Kidney (tissue), 13 donors: ENCODE measurements at regions not wholly inside any gene's neighbourhood (a gene's known extent, or its start where the extent isn't known, plus 50 kb on each side); places are given as distances from the start of the nearest gene placed in this dataset.

Experiments used
- DNase-seq, 5 donors: peaks; one replicate each; pipeline ENCODE4 v3.0.0-alpha.2; 2013 to 2020
- FAIRE-seq: peaks from 2 replicates; lab custom pipeline; 2012; peaks lifted over from hg19 to GRCh38; lab: Jason Lieb, UNC
- H3K27ac ChIP-seq, 2 donors: one replicate each; pipeline ENCODE4 v1.7.0; 2013; ENCODE audit warnings: low read depth in 2 of 2, low read length in 2 of 2, inconsistent platforms in 1 of 2
- H3K27me3 ChIP-seq: one replicate; pipeline ENCODE4 v1.7.1; 2013; ENCODE audit warnings: low read length, inconsistent platforms; ENCODE audit not compliant: control insufficient read depth, insufficient read depth
- H3K36me3 ChIP-seq, 3 donors: one replicate each; pipeline versions ENCODE4 v1.7.0 to v1.7.1; 2013; ENCODE audit warnings: low read length in 3 of 3, control low read depth in 1 of 3, inconsistent platforms in 1 of 3; ENCODE audit not compliant: insufficient read depth in 3 of 3, control insufficient read depth in 2 of 3
- H3K4me1 ChIP-seq, 3 donors: one replicate each; pipeline versions ENCODE4 v1.7.0 to v1.7.1; 2013; ENCODE audit warnings: low read length in 3 of 3, inconsistent platforms in 1 of 3, low read depth in 1 of 3; ENCODE audit not compliant: control insufficient read depth in 2 of 3, insufficient read depth in 2 of 3
- H3K4me3 ChIP-seq, 3 donors: one replicate each; pipeline versions ENCODE4 v1.7.0 to v1.8.1; 2013; ENCODE audit warnings: low read length in 3 of 3, control low read depth in 1 of 3, inconsistent platforms in 1 of 3
- H3K9ac ChIP-seq, 3 donors: one replicate each; pipeline versions ENCODE4 v1.7.0 to v1.7.1; 2013; ENCODE audit warnings: low read length in 3 of 3, control low read depth in 1 of 3, inconsistent platforms in 1 of 3
- H3K9me3 ChIP-seq, 3 donors: one replicate each; pipeline versions ENCODE4 v1.7.0 to v1.7.1; 2013; ENCODE audit warnings: low read length in 3 of 3, control low read depth in 1 of 3, inconsistent platforms in 1 of 3; ENCODE audit not compliant: control insufficient read depth in 2 of 3, insufficient read depth in 1 of 3
- intact Hi-C: fragments of 100-400 bp; cut with DNase I; formaldehyde crosslinking; loops from one replicate; pipeline ENCODE4 v1.11.1; 2022
- TF ChIP-seq, protein P1 (sequence below): IDR thresholded peaks from 3 replicates; pipeline ENCODE4 v1.5.1; 2012; ENCODE audit warnings: mild to moderate bottlenecking, moderate library complexity, borderline replicate concordance; ENCODE audit not compliant: insufficient read depth; ENCODE audit errors: extremely low read depth
- donor health status: control.
- donor health status: control.
- donor health status: control.
- donor health status: control.
- donor health status: control.
- donor health status: DM: yes; HTN: yes; CAD: no.
- donor health status: Normal renal cell carcinoma (clear cell type).

DNA sequence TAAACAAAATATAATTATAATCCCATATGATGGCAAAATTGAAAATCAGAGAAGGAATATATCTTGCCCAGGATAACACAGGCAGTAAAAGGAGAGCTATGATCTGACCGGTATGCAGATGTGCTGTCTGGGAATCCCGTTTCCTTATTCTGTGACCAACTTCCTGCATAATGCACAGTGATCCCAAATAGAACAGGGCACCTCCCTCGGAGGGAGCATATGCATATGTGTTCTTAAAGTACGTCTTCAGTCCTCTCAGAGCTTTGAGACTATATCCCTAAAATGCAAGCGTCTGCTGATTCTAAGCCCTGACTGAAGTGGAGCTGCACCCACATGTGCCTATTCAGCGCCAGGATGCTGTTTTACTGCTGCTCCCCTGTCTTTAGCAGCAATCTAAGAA lies 366.1 kb upstream of the PTBP2 start:
- FAIRE-seq (no peak), DNase-seq (no peak)
- Histone ChIP-seq H3K4me1 (no peaks in the 10 kb centered on the region), H3K9me3 (no peaks in the 10 kb centered on the region), H3K9ac (no peak overlapping the region), H3K36me3 (no peaks in the 10 kb centered on the region), H3K4me3 (no peak overlapping the region), H3K27me3 (no peaks in the 10 kb centered on the region), H3K27ac (no peak overlapping the region)
- TF ChIP-seq, protein P1, sequence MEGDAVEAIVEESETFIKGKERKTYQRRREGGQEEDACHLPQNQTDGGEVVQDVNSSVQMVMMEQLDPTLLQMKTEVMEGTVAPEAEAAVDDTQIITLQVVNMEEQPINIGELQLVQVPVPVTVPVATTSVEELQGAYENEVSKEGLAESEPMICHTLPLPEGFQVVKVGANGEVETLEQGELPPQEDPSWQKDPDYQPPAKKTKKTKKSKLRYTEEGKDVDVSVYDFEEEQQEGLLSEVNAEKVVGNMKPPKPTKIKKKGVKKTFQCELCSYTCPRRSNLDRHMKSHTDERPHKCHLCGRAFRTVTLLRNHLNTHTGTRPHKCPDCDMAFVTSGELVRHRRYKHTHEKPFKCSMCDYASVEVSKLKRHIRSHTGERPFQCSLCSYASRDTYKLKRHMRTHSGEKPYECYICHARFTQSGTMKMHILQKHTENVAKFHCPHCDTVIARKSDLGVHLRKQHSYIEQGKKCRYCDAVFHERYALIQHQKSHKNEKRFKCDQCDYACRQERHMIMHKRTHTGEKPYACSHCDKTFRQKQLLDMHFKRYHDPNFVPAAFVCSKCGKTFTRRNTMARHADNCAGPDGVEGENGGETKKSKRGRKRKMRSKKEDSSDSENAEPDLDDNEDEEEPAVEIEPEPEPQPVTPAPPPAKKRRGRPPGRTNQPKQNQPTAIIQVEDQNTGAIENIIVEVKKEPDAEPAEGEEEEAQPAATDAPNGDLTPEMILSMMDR: no peak
- intact Hi-C loops: no loop called here

DNA sequence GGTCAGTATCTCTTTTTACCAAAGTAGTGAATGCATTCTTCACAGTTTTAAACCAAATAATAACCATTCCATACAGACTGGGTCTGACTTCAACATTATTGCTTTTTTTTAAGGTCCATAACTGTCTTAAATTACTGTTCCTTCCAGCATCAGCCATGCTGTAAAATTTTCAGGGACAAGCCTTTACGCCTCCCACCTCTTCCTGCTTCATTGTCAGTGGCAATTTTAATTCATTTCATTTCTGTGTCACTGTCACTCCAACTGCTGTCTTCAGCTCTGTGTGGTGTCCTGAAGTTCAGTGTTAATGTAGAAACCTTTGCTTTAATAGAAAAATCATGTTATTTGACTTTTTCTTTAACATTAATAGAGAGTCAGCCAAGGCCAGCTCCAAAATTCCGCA lies 365.6 kb upstream of the PTBP2 start:
- H3K9me3 ChIP-seq: no peaks in the 10 kb centered on the region
- H3K36me3 ChIP-seq: no peaks in the 10 kb centered on the region
- H3K27ac ChIP-seq: no peak overlapping the region
- FAIRE-seq (no peak), DNase-seq (no peak)
- intact Hi-C loops: no loop called here
- no peak overlapping the region for H3K4me3 ChIP-seq
- TF ChIP-seq, protein P1: no peak
- H3K27me3 ChIP-seq: no peaks in the 10 kb centered on the region
- no peaks in the 10 kb centered on the region for H3K4me1 ChIP-seq
- H3K9ac ChIP-seq: no peak overlapping the region

DNA sequence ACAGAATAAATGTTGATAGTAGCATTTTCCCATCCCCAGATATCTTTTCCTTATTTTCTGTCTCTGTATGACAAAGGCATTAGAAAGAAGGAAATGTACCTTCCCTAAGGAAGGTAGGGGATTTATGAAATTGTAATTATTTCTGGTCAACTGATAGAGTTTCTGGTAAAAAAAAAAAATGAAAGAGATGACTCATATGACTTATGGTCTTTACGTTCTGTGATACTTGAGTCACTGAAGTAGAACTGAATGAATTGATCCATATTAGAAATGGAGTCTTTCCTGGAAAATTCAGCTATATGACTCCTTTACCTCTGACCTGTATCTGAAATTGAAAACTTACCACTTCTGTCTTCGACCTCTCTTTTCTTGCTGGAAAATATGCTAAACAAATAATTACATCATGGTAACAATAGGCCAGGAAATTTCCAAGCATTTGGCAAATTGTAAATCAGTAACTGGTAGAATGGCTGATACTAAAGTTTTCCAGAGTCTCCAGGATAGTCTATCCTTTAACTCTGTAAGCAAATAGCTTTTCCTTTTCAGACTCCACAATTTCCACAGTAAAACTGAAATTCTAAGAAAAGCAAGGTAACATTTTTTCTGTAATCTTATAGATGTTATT lies 364.3 kb upstream of the PTBP2 start:
- no peak overlapping the region for H3K9ac ChIP-seq
- no peaks in the 10 kb centered on the region for H3K36me3 ChIP-seq
- H3K4me1 ChIP-seq: no peaks in the 10 kb centered on the region
- H3K27ac ChIP-seq: no peak overlapping the region
- no peak overlapping the region for H3K4me3 ChIP-seq
- DNase-seq (no peak), FAIRE-seq (no peak)
- no peaks in the 10 kb centered on the region for H3K27me3 ChIP-seq
- TF ChIP-seq, protein P1: no peak
- no peaks in the 10 kb centered on the region for H3K9me3 ChIP-seq
- intact Hi-C loops: no loop called here

DNA sequence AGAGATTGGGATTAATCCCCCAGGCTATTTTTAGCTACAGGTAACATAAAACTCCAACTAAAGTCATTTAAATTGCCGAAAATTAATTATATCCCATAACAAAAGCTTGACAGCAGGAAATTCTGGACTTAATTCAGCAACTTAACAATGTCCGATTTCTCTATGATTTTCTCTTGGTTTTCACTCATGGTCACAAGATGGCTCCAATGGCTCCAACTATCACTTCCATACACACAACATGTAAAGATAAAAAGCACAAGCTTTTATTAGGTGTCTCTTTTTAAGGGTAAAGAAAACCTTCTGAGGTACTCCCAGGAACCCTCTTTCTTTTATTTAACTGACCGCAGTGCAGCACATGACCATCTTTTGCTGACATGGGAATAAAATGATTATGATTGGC lies 363.5 kb upstream of the PTBP2 start:
- no peak for DNase-seq
- H3K27me3 ChIP-seq: no peaks in the 10 kb centered on the region
- no peaks in the 10 kb centered on the region for H3K4me1 ChIP-seq
- no peak overlapping the region for H3K27ac ChIP-seq
- no peak for FAIRE-seq
- intact Hi-C loops: no loop called here
- TF ChIP-seq, protein P1: no peak
- H3K36me3 ChIP-seq: no peaks in the 10 kb centered on the region
- H3K9me3 ChIP-seq: no peaks in the 10 kb centered on the region
- H3K4me3 ChIP-seq: no peak overlapping the region
- no peak overlapping the region for H3K9ac ChIP-seq
